ENCODE measurements at regions not wholly inside any gene's neighbourhood (a gene's known extent, or its start where the extent isn't known, plus 50 kb on each side); places are given as distances from the start of the nearest gene placed in this dataset.

DNA sequence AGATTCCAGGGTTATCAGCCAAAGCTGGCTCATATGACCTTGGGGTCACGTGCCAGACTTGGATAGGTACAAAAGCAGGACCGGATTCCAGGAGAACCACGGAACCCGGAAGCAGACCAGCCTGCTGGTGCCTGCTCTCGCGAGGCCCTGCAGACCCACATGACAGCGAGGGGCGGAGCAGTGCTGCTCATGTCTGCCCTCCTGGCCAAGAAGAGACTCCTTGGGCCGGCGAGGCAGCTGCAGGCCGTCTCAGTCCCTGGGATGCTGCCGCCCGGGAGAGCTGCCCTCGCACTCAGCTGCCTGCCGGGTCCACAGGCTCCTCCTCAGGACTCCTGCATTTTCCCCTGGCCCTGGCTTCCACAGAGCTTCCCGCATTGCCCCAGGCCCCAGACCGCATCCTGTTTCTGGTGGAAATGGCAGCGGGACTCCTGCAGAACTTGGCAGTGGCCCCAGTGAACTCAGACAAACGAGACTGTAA is 739.5 kb downstream of the SOCS6 start:
- in situ Hi-C loops (cut with MboI; ENCODE audit: low sequenced_read_pairs), result no loop called here

GRCh38 chr18:71027531-71027930 is 738.7 kb downstream of the SOCS6 start:
- in situ Hi-C loops (cut with MboI; ENCODE audit: low sequenced_read_pairs), result no loop called here

DNA sequence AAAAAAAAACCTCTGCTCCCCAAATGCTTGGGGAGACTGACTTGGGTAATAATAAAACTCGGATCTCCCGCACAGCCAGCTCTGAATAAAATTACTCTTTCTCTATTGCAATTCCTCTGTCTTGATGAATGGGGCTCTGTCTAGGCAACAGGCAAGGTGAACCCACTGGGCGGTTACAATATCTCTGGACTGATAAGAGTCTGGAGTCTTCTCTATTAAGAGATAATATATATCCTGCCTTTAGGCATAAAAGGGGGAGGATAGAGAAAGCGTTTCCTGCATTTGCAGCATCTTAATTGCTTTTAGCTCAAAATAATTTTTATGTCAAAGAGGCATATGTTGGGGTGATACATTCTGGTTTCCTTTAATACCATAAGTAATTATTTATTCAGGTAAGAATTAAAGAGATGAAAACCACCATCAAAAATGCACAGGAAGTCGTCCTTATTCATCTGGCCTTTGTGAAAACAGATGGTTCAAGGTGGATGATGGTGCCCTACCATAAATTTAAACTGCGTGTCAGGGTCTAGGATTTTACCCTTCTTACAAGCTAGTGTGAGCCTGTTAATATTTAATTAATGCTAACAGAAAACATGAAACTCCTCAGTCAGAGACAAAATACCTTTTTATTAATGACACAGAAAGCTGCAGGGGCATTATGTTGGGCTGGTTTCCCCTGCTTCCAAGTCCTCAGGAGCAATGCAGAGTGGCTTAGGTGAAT is 736.8 kb downstream of the SOCS6 start:
- in situ Hi-C loops (cut with MboI; ENCODE audit: low sequenced_read_pairs), result no loop called here

DNA sequence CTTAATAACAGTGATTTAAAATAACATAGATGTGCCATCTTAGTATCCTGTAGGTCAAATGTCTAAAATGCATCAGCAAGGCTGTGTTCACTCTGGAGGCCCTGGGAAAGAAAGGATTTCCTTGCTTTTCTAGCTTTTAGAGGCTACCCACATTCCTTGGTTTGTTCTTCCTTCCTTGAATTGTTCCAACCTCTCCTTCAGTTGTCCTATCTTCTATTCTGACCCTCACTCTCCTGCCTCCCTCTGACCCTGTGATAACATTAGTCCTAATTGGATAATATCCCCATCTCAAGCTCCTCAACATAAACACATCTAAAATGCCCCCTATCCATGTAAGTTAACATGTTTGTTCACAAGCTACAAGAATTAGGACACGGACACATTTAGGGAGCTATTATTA is 733.5 kb downstream of the SOCS6 start:
- in situ Hi-C loops (cut with MboI; ENCODE audit: low sequenced_read_pairs), result no loop called here

DNA sequence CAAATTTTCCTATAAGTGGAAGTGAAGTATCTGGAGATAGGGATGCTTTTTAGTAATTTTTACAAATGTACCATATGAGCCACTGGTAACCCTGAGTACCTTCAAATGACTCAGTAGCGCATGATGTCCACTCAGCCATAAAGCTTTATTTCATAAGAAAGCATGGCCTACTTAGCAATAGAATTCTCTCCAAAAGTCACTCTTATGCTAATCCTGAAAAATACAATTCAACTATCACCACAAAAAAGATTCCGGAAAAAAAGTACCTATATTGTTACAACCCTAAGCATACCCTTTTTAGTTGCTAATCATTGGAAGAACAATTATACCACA is 732.2 kb downstream of the SOCS6 start:
- in situ Hi-C loops (cut with MboI; ENCODE audit: low sequenced_read_pairs), result no loop called here

- in situ Hi-C loops (cut with MboI; ENCODE audit: low sequenced_read_pairs), result no loop called here
These were observed 731.6 kb downstream of the SOCS6 start for GRCh38 chr18:71020342-71021029.

GRCh38 chr18:71018816-71019215 is 730.0 kb downstream of the SOCS6 start:
- in situ Hi-C loops (cut with MboI; ENCODE audit: low sequenced_read_pairs), result no loop called here

DNA sequence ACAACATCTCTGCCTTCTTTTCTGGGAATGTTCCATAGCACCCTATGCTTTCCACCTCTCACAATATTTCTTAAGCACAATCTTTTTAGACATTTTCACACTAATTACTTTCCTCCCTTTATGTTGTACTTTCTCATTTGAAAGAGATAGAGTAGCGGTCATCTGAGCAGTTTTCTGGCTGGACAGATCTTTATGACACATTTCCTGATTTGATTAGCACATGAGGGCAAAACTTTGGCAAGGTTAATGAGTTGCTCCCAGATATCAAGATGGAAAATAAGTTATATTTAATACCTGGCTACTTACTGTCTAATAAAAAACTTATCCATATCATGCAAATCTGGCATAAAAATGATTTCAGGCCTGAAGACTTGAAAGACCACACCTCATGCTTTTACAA is 723.9 kb downstream of the SOCS6 start:
- in situ Hi-C loops (cut with MboI; ENCODE audit: low sequenced_read_pairs), result no loop called here

- in situ Hi-C loops (cut with MboI; ENCODE audit: low sequenced_read_pairs), result no loop called here
These were observed 722.5 kb downstream of the SOCS6 start for GRCh38 chr18:71011389-71011788.

DNA sequence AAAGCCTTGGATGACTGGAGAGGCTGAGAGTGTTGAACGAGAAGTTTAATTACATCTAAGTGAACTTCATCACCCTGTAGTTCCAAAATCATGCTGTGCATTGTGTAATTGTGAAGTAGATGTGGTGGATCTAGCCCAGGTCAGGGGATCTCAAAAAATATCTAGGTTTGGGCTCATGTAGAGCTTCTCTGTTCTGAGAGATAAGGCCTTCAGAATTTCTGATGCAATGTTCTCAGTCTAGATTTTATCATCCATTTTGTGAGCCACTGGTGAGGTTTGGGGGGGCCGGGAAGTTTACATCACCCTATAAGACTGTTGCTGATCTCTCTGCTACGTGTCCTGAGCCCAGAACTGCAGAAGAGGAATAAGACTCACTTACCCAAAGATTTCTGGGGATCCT is 719.4 kb downstream of the SOCS6 start:
- in situ Hi-C loops (cut with MboI; ENCODE audit: low sequenced_read_pairs), result no loop called here

GRCh38 chr18:71001597-71001996 is 712.8 kb downstream of the SOCS6 start:
- in situ Hi-C loops (cut with MboI; ENCODE audit: low sequenced_read_pairs), result no loop called here

DNA sequence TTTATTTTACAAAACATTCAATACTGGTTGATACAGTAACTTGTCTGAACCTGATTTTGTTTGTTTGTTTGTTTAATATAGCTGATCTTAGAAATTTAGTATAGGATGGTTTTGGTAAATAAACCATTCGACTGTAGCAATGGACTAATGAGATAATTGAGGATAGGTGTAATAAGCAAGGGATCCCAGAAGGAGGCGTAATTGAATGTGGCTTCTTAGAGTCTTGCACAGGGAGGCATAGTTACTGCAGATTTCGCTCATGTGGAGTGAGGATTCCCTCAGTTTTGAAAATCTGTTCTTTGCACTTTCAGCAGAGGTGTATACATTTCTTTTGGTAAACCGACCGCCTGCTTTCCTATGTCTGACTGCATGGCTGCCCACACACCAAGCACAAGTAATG is 709.6 kb downstream of the SOCS6 start:
- in situ Hi-C loops (cut with MboI; ENCODE audit: low sequenced_read_pairs), result no loop called here

- in situ Hi-C loops (cut with MboI; ENCODE audit: low sequenced_read_pairs), result no loop called here
These were observed 705.3 kb downstream of the SOCS6 start for GRCh38 chr18:70994116-70994515.

- in situ Hi-C loops (cut with MboI; ENCODE audit: low sequenced_read_pairs), result no loop called here
These were observed 702.7 kb downstream of the SOCS6 start for GRCh38 chr18:70991577-70991976.

- in situ Hi-C loops (cut with MboI; ENCODE audit: low sequenced_read_pairs), result no loop called here
These were observed 697.1 kb downstream of the SOCS6 start for GRCh38 chr18:70985948-70986347.

GRCh38 chr18:70982292-70982691 is 693.4 kb downstream of the SOCS6 start:
- in situ Hi-C loops (cut with MboI; ENCODE audit: low sequenced_read_pairs), result no loop called here

DNA sequence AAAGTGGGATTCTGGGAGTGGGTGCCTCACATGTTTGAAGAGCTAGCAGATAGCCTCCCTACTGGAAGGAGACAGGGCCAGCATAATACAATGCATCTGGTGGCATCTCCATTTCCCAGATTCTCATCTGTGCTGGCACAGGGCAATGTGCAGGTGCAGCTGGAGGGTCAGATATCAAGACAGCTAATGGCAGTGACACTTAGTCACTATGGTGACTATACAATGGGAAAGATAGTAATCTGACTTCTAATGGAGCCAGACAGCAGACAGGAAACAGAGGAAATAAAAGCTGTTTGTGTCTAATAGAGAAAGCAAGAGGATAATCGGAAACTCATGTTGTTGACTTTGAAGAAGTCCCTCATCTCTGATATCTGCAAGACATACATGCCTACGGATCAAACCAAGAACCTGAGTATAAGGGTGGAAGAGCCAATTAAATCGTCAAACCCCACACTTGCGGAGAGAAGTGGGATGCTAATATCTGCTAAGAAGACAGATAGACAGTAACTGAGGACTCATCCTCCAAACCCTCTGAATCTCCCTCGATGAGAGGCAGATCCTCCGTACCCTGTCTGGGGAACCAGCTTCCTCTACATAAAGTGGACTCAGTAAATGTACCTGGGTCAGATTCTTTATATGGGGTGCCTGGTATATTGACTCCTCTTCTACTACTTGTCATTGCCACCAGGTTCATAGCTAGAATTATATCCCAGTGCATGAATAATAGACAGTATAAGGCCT is 692.7 kb downstream of the SOCS6 start:
- in situ Hi-C loops (cut with MboI; ENCODE audit: low sequenced_read_pairs), result no loop called here

DNA sequence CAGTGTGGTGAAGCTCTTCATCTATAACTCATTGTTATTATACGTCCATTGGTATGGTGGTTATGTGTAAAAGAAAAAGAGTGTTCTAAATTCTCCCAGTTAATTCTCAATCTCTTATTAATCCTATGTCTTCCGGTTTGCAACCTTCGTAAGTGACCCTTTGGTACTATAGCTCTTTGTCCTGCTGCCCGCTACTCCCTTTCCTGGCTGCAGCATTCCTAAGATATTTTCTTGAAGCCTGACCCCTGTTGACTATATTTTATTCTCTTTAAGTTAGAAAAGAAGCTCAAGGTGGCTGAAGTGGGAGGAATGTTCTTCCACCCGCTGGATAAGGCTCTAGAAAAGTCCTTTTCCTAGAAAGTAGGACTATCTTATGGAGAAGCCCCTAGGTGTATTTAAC is 684.8 kb downstream of the SOCS6 start:
- in situ Hi-C loops (cut with MboI; ENCODE audit: low sequenced_read_pairs), result no loop called here

GRCh38 chr18:70966419-70966818 is 677.6 kb downstream of the SOCS6 start:
- in situ Hi-C loops (cut with MboI; ENCODE audit: low sequenced_read_pairs), result no loop called here

DNA sequence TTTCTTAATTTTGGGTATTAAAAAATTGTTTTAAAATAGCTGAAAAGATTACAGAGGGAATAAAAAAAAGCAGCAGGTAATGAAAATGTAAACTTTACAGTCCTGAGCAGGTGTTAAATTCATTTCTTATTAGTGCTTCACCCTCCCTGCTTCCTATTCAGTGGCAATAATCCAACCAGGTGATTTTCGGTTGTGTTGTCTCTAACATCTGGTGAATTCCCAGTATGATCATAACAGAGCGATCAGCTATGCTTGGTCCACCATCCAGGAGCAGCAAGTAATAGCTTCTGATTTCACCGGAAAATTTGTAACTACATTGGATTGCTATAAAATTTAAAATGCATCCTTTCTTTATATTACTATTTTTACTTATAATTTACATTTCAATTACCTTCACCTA is 673.1 kb downstream of the SOCS6 start:
- in situ Hi-C loops (cut with MboI; ENCODE audit: low sequenced_read_pairs), result no loop called here

DNA sequence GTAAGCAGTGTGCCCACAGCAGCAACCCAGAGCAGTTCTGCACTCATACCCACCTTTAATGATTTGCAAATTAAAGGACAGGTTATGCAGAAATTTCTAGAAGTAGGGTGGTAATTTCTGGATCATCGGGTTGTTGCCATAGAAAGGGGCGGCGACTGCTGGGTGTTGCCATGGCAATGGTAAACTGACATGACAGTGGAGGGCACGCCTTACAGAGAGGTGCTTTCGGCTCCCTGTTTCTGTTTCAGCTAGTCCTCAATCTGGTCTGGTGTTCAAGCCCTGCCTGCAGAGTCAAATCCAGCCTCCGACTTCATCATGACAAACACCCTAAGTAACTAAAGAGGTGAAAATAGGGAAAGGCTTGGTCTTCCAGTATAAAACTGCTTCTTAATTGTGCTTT is 667.7 kb downstream of the SOCS6 start:
- in situ Hi-C loops (cut with MboI; ENCODE audit: low sequenced_read_pairs), result no loop called here

DNA sequence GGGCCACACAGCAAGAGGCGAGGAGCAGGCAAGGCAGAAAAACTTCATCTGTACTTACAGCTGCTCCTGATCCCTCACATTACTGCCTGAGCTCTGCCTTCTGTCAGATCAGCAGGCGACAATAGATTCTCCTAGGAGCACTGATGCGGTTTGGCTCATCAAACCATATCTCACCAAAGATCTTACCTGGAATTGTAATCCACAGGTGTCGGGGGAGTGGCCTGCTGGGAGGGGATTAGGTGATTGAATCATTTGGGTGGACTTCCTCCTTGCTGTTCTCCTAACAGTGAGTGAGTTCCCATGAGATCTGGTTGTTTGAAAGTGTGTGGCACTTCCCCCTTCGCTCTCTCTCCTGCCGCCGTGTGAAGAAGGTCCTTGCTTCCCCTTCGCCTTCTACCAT is 647.3 kb downstream of the SOCS6 start:
- in situ Hi-C loops (cut with MboI; ENCODE audit: low sequenced_read_pairs), result no loop called here
